B cell (primary cell): ENCODE measurements at regions not wholly inside any gene's neighbourhood (a gene's known extent, or its start where the extent isn't known, plus 50 kb on each side); places are given as distances from the start of the nearest gene placed in this dataset.
"Not testable (repeated sequence)": the region's sequence is repeated elsewhere in the genome, so short reads cannot be mapped to it uniquely, and the experiment has no call there.

ENCODE experiments used
- ATAC-seq: fragments of 200-7000 bp; cut with Tn5 transposase; one replicate; pipeline ENCODE4 v1.10.0; 2021; ENCODE audit warnings: low read depth, mild to moderate bottlenecking, moderate number of reproducible peaks, moderate library complexity
- CTCF ChIA-PET: fragments of 350-600 bp; sonication (Branson Sonifier 250); formaldehyde crosslinking; loops from one replicate; lab custom pipeline; 2021; ENCODE audit warnings: antibody characterized with exemption, inconsistent platforms; lab: Charles Lee
- POLR2A ChIA-PET: fragments of 350-600 bp; sonication (Branson Sonifier 250); formaldehyde crosslinking; loops from one replicate; lab custom pipeline; 2021; ENCODE audit warnings: antibody characterized with exemption; lab: Charles Lee
- DNase-seq: peaks from one replicate; pipeline ENCODE4 v3.0.0; 2013
- H2AFZ ChIP-seq: 2 replicates; pipeline ENCODE4 v1.6.1; 2012; ENCODE audit warnings: mild to moderate bottlenecking, low read depth, low read length; ENCODE audit not compliant: insufficient read depth, poor library complexity, severe bottlenecking
- H3K27ac ChIP-seq, 2 donors: 1 replicate in 1 of 2; 2 replicates in 1 of 2; pipeline ENCODE4 v1.5.1; 2012 to 2013; ENCODE audit warnings: low read length in 2 of 2, mild to moderate bottlenecking in 2 of 2, moderate library complexity in 1 of 2
- H3K27me3 ChIP-seq, 4 experiments: fragments of 200-600 bp in 1 of 4; sonication (generic) in 1 of 4; replicated peaks in 1 of 4; 1 replicate in 2 of 4; 2 replicates in 2 of 4; pipeline versions ENCODE4 v1.6.1 to v1.7.0; 2013 to 2016; ENCODE audit warnings: low read length in 3 of 4, mild to moderate bottlenecking in 2 of 4, mixed read lengths in 1 of 4, moderate library complexity in 1 of 4; ENCODE audit not compliant: insufficient read depth in 4 of 4, control insufficient read depth in 3 of 4; ENCODE audit errors: control extremely low read depth in 1 of 4
- H3K36me3 ChIP-seq, 2 experiments: replicated peaks in 1 of 2; 1 replicate in 1 of 2; 2 replicates in 1 of 2; pipeline versions ENCODE4 v1.6.1 to v1.7.1; 2013; ENCODE audit warnings: low read length in 1 of 2; ENCODE audit not compliant: insufficient read depth in 2 of 2, control insufficient read depth in 1 of 2; ENCODE audit errors: control extremely low read depth in 1 of 2, extremely low read depth in 1 of 2
- H3K4me1 ChIP-seq, 2 donors: fragments of 200-600 bp in 1 of 2; sonication (generic) in 1 of 2; 1 replicate in 1 of 2; 2 replicates in 1 of 2; pipeline versions ENCODE4 v1.5.1 to v1.6.1; 2013 to 2017; ENCODE audit warnings: low read length in 2 of 2; ENCODE audit not compliant: control insufficient read depth in 2 of 2, insufficient read depth in 2 of 2
- H3K4me2 ChIP-seq: replicated peaks from 2 replicates; pipeline ENCODE3; 2012; ENCODE audit warnings: mild to moderate bottlenecking, low read depth, low read length; ENCODE audit not compliant: poor library complexity, severe bottlenecking
- H3K4me3 ChIP-seq, 5 experiments: fragments of 200-600 bp in 1 of 5; sonication (generic) in 1 of 5; 1 replicate in 3 of 5; 2 replicates in 2 of 5; pipeline versions ENCODE4 v1.5.1 to v1.7.0; 2011 to 2016; ENCODE audit warnings: low read length in 4 of 5, mild to moderate bottlenecking in 4 of 5, low read depth in 2 of 5, control low read depth in 1 of 5, moderate library complexity in 1 of 5; ENCODE audit not compliant: insufficient read depth in 1 of 5; ENCODE audit errors: control extremely low read depth in 1 of 5, extremely low read depth in 1 of 5
- H3K79me2 ChIP-seq: fragments of 200-600 bp; sonication (generic); one replicate; pipeline ENCODE4 v1.6.0; 2016; ENCODE audit warnings: low read length; ENCODE audit not compliant: control insufficient read depth, insufficient read depth
- H3K9ac ChIP-seq: fragments of 200-600 bp; sonication (generic); 2 replicates; pipeline ENCODE4 v1.6.1; 2017; ENCODE audit warnings: mild to moderate bottlenecking, low read length, moderate library complexity
- H3K9me3 ChIP-seq, 3 donors: one replicate each; pipeline versions ENCODE4 v1.6.1 to v1.7.1; 2013; ENCODE audit warnings: low read length in 2 of 3; ENCODE audit not compliant: control insufficient read depth in 2 of 3, insufficient read depth in 1 of 3; ENCODE audit errors: control extremely low read depth in 1 of 3
- H4K20me1 ChIP-seq: 2 replicates; pipeline ENCODE4 v1.6.0; 2012; ENCODE audit warnings: mild to moderate bottlenecking, low read length; ENCODE audit not compliant: insufficient read depth, control insufficient read depth, poor library complexity, severe bottlenecking
- H3K27ac Mint-ChIP-seq: one replicate; pipeline ENCODE4 v1.8.0; 2021; ENCODE audit warnings: mixed read lengths
- H3K27me3 Mint-ChIP-seq: one replicate; pipeline ENCODE4 v1.8.0; 2021; ENCODE audit warnings: mixed read lengths
- H3K4me1 Mint-ChIP-seq: one replicate; pipeline ENCODE4 v1.8.0; 2021; ENCODE audit warnings: mixed read lengths
- H3K4me3 Mint-ChIP-seq: one replicate; pipeline ENCODE4 v1.8.0; 2021; ENCODE audit warnings: mixed read lengths
- H3K9me3 Mint-ChIP-seq: one replicate; pipeline ENCODE4 v1.8.0; 2022; ENCODE audit warnings: mixed read lengths; ENCODE audit not compliant: insufficient read depth
- CTCF ChIP-seq: fragments of 200-600 bp; IDR thresholded peaks from one replicate; pipeline ENCODE4 v1.8.0; 2022; ENCODE audit warnings: antibody characterized with exemption, mild to moderate bottlenecking
- EZH2 ChIP-seq: IDR thresholded peaks from 2 replicates; pipeline ENCODE4 v1.6.1; 2012; ENCODE audit warnings: borderline replicate concordance, low read depth, mild to moderate bottlenecking, moderate library complexity, low read length; ENCODE audit not compliant: insufficient read depth, poor library complexity, severe bottlenecking
- WGBS: methylation state at CpG from one replicate; pipeline ENCODE4 v1.1.5; 2013; ENCODE audit warnings: missing lambda C conversion rate; ENCODE audit not compliant: insufficient coverage; 5-methylcytosine and 5-hydroxymethylcytosine counted together
- intact Hi-C: fragments of 100-400 bp; cut with micrococcal nuclease; formaldehyde crosslinking; loops from one replicate; pipeline ENCODE4 v1.10.0; 2022

- 71% methylated on average over 1 of the region's 5 CpGs for WGBS
- Histone ChIP-seq H3K9me3 (no peaks in the 10 kb centered on the region), H3K27ac (no peak overlapping the region), H3K4me3 (no peak overlapping the region), H4K20me1 (no peaks in the 10 kb centered on the region), H2AFZ (no peak overlapping the region), H3K36me3 (no peaks in the 10 kb centered on the region), H3K9ac (no peak overlapping the region), H3K4me1 (no peaks in the 10 kb centered on the region), H3K4me2 (no peak overlapping the region), H3K79me2 (no peaks in the 10 kb centered on the region), H3K27me3 (no peaks in the 10 kb centered on the region)
- intact Hi-C loops: no loop called here
- TF ChIP-seq EZH2 (no peak), CTCF (no peak)
- no peak overlapping the region for H3K27ac Mint-ChIP-seq
- H3K4me1 Mint-ChIP-seq: no peaks in the 10 kb centered on the region
- no peaks in the 10 kb centered on the region for H3K9me3 Mint-ChIP-seq
- no peaks in the 10 kb centered on the region for H3K27me3 Mint-ChIP-seq
- POLR2A ChIA-PET: no interaction called here
- DNase-seq (no peak), ATAC-seq (no peak)
- CTCF ChIA-PET: no interaction called here
- H3K4me3 Mint-ChIP-seq: no peak overlapping the region
Measured at GRCh38 chr21:16457498-16457897, 727.7 kb downstream of the USP25 start.

GRCh38 chr21:16460936-16461335, 731.2 kb downstream of the USP25 start:
- Histone ChIP-seq H3K27ac (no peak overlapping the region), H3K4me1 (no peaks in the 10 kb centered on the region), H3K9ac (no peak overlapping the region), H3K36me3 (no peaks in the 10 kb centered on the region), H2AFZ (no peak overlapping the region), H3K27me3 (no peaks in the 10 kb centered on the region), H3K4me2 (no peak overlapping the region), H4K20me1 (no peaks in the 10 kb centered on the region), H3K4me3 (no peak overlapping the region), H3K79me2 (no peaks in the 10 kb centered on the region), H3K9me3 (peaks cover 0 to 8% (median 0%) of the 10 kb centered on the region in 3 donors)
- ChIA-PET POLR2A (no interaction called here), CTCF (no interaction called here)
- WGBS: 88% methylated on average over 1 of the region's 2 CpGs
- Mint-ChIP-seq H3K9me3 (peaks cover 7% of the 10 kb centered on the region), H3K4me1 (no peaks in the 10 kb centered on the region), H3K27me3 (no peaks in the 10 kb centered on the region), H3K27ac (no peak overlapping the region), H3K4me3 (no peak overlapping the region)
- DNase-seq (no peak), ATAC-seq (no peak)
- intact Hi-C loops: no loop called here
- TF ChIP-seq CTCF (no peak), EZH2 (no peak)

GRCh38 chr21:16464211-16464889, 734.6 kb downstream of the USP25 start:
- H3K36me3 ChIP-seq, CTCF ChIA-PET, H3K4me1 Mint-ChIP-seq, H2AFZ ChIP-seq, DNase-seq, H3K4me3 ChIP-seq, H3K9me3 Mint-ChIP-seq, H3K4me3 Mint-ChIP-seq, H3K27ac ChIP-seq, H3K9ac ChIP-seq, H3K79me2 ChIP-seq, intact Hi-C loops, ATAC-seq, H3K4me1 ChIP-seq, H3K9me3 ChIP-seq, H3K27ac Mint-ChIP-seq, H4K20me1 ChIP-seq, POLR2A ChIA-PET, H3K27me3 Mint-ChIP-seq, H3K4me2 ChIP-seq, H3K27me3 ChIP-seq: not testable (repeated sequence)
- WGBS: 100% methylated on average over 1 of the region's 3 CpGs
